H1 (cell line): ENCODE measurements at regions not wholly inside any gene's neighbourhood (a gene's known extent, or its start where the extent isn't known, plus 50 kb on each side); places are given as distances from the start of the nearest gene placed in this dataset.

Source experiments
- CTCF ChIA-PET: fragments of 300-600 bp; sonication (Branson Sonifier 250); formaldehyde crosslinking; loops from one replicate; lab custom pipeline; 2021; ENCODE audit not compliant: partially characterized antibody; lab: Charles Lee
- POLR2A ChIA-PET: fragments of 300-600 bp; sonication (Branson Sonifier 250); formaldehyde crosslinking; loops from one replicate; lab custom pipeline; 2021; ENCODE audit warnings: inconsistent platforms; ENCODE audit not compliant: partially characterized antibody; lab: Charles Lee
- DNase-seq, 2 experiments: peaks; one replicate each; pipeline versions ENCODE4 v3.0.0 to v3.0.0-alpha.2; 2010 to 2022; ENCODE audit warnings: low spot score in 2 of 2, low read depth in 1 of 2, mixed read lengths in 1 of 2
- FAIRE-seq: peaks from 2 replicates; lab custom pipeline; 2011; peaks lifted over from hg19 to GRCh38; lab: Jason Lieb, UNC
- H2AFZ ChIP-seq: 2 replicates; pipeline ENCODE4 v1.8.1; 2012; ENCODE audit warnings: low read length, inconsistent platforms
- H2AK5ac ChIP-seq: 2 replicates; pipeline ENCODE4 v1.6.1; 2013; ENCODE audit warnings: low read depth, low read length
- H2BK120ac ChIP-seq: replicated peaks from 2 replicates; pipeline ENCODE3; 2013; ENCODE audit warnings: low read depth, low read length, inconsistent platforms
- H2BK12ac ChIP-seq: 2 replicates; pipeline ENCODE4 v1.6.1; 2013; ENCODE audit warnings: low read depth, low read length
- H2BK15ac ChIP-seq: 2 replicates; pipeline ENCODE4 v1.6.1; 2013; ENCODE audit warnings: low read length
- H2BK20ac ChIP-seq: 2 replicates; pipeline ENCODE4 v1.6.1; 2013; ENCODE audit warnings: low read length
- H2BK5ac ChIP-seq: 2 replicates; pipeline ENCODE4 v1.6.1; 2013; ENCODE audit warnings: low read depth, low read length
- H3K14ac ChIP-seq: 2 replicates; pipeline ENCODE4 v1.6.1; 2013; ENCODE audit warnings: inconsistent platforms; ENCODE audit not compliant: insufficient read length
- H3K18ac ChIP-seq: 2 replicates; pipeline ENCODE4 v1.6.1; 2013; ENCODE audit warnings: low read length; ENCODE audit errors: extremely low read depth
- H3K23ac ChIP-seq: 2 replicates; pipeline ENCODE4 v1.6.1; 2013; ENCODE audit warnings: inconsistent platforms; ENCODE audit not compliant: insufficient read length
- H3K23me2 ChIP-seq: 2 replicates; pipeline ENCODE4 v1.6.1; 2013; ENCODE audit warnings: low read depth, low read length
- H3K27ac ChIP-seq: 2 replicates; pipeline ENCODE4 v1.6.1; 2011; ENCODE audit warnings: low read depth, low read length, inconsistent platforms
- H3K27me3 ChIP-seq, 4 experiments: replicated peaks in 1 of 4; 1 replicate in 1 of 4; 2 replicates in 3 of 4; pipeline versions ENCODE4 v1.6.1 to v1.8.1; 2011 to 2013; ENCODE audit warnings: low read length in 3 of 4, mild to moderate bottlenecking in 3 of 4, inconsistent platforms in 2 of 4, mixed read lengths in 2 of 4, moderate library complexity in 1 of 4; ENCODE audit not compliant: control insufficient read depth in 3 of 4, insufficient read depth in 3 of 4; ENCODE audit errors: extremely low read depth in 1 of 4
- H3K36me3 ChIP-seq, 4 experiments: 2 replicates each; pipeline versions ENCODE4 v1.6.1 to v1.8.1; 2011 to 2013; ENCODE audit warnings: mild to moderate bottlenecking in 4 of 4, low read length in 3 of 4, moderate library complexity in 2 of 4, control low read depth in 1 of 4, inconsistent platforms in 1 of 4; ENCODE audit not compliant: insufficient read depth in 4 of 4, control insufficient read depth in 2 of 4
- H3K4ac ChIP-seq: replicated peaks from 2 replicates; pipeline ENCODE3; 2013; ENCODE audit warnings: low read length, low read depth, mixed read lengths, inconsistent platforms; ENCODE audit not compliant: insufficient read length
- H3K4me1 ChIP-seq, 4 experiments: replicated peaks in 1 of 4; 1 replicate in 1 of 4; 2 replicates in 3 of 4; pipeline versions ENCODE4 v1.6.1 to v1.8.1; 2011 to 2013; ENCODE audit warnings: low read length in 3 of 4, inconsistent platforms in 2 of 4, mixed read lengths in 1 of 4; ENCODE audit not compliant: insufficient read depth in 4 of 4, control insufficient read depth in 3 of 4
- H3K4me2 ChIP-seq, 2 experiments: 2 replicates each; pipeline versions ENCODE4 v1.6.1 to v1.8.1; 2011 to 2013; ENCODE audit warnings: low read depth in 2 of 2, low read length in 2 of 2, control low read depth in 1 of 2, inconsistent platforms in 1 of 2, mild to moderate bottlenecking in 1 of 2; ENCODE audit not compliant: insufficient read depth in 1 of 2
- H3K4me3 ChIP-seq, 4 experiments: fragments of 200-600, 300-600 bp in 1 of 4; sonication (generic), shearing (Covaris generic), sonication (Bioruptor Twin) in 1 of 4; 2 replicates each; pipeline versions ENCODE4 v1.5.1 to v1.8.1; 2011 to 2016; ENCODE audit warnings: low read length in 4 of 4, low read depth in 3 of 4, control low read depth in 2 of 4, inconsistent platforms in 2 of 4, mild to moderate bottlenecking in 2 of 4, mixed read lengths in 1 of 4, moderate library complexity in 1 of 4; ENCODE audit not compliant: insufficient read depth in 2 of 4; ENCODE audit errors: extremely low read depth in 1 of 4
- H3K56ac ChIP-seq: replicated peaks from 2 replicates; pipeline ENCODE3; 2013; ENCODE audit warnings: low read depth, mild to moderate bottlenecking, mixed read lengths, low read length, inconsistent platforms; ENCODE audit not compliant: insufficient read length
- H3K79me1 ChIP-seq: 2 replicates; pipeline ENCODE4 v1.6.1; 2013; ENCODE audit warnings: low read depth, low read length, control low read depth
- H3K79me2 ChIP-seq, 2 experiments: 2 replicates each; pipeline versions ENCODE4 v1.6.1 to v1.8.1; 2012 to 2013; ENCODE audit warnings: low read length in 2 of 2, mild to moderate bottlenecking in 2 of 2, inconsistent platforms in 1 of 2; ENCODE audit not compliant: insufficient read depth in 2 of 2, control insufficient read depth in 1 of 2
- H3K9ac ChIP-seq, 4 experiments: replicated peaks in 1 of 4; 1 replicate in 1 of 4; 2 replicates in 3 of 4; pipeline versions ENCODE4 v1.6.1 to v1.8.1; 2011 to 2013; ENCODE audit warnings: low read depth in 3 of 4, low read length in 3 of 4, control low read depth in 2 of 4, mild to moderate bottlenecking in 2 of 4, moderate library complexity in 2 of 4, inconsistent platforms in 1 of 4; ENCODE audit errors: extremely low read depth in 1 of 4
- H3K9me3 ChIP-seq, 2 experiments: 2 replicates each; pipeline versions ENCODE4 v1.6.1 to v1.8.1; 2012 to 2013; ENCODE audit warnings: mild to moderate bottlenecking in 2 of 2, moderate library complexity in 2 of 2, control low read depth in 1 of 2, inconsistent platforms in 1 of 2, low read depth in 1 of 2, low read length in 1 of 2, mixed read lengths in 1 of 2; ENCODE audit not compliant: insufficient read depth in 2 of 2
- H4K20me1 ChIP-seq, 2 experiments: replicated peaks in 1 of 2; 2 replicates each; pipeline versions ENCODE3 to v1.8.1; 2011 to 2013; ENCODE audit warnings: inconsistent platforms in 2 of 2, low read length in 2 of 2, mild to moderate bottlenecking in 1 of 2; ENCODE audit not compliant: insufficient read depth in 2 of 2, control insufficient read depth in 1 of 2
- H4K5ac ChIP-seq: 2 replicates; pipeline ENCODE4 v1.6.1; 2013; ENCODE audit warnings: low read length, low read depth, mixed read lengths, inconsistent platforms; ENCODE audit not compliant: insufficient read length
- H4K8ac ChIP-seq: 2 replicates; pipeline ENCODE4 v1.8.0; 2013; ENCODE audit warnings: mild to moderate bottlenecking, moderate library complexity, low read length, inconsistent platforms; ENCODE audit not compliant: insufficient read depth; ENCODE audit errors: extremely low read depth
- H4K91ac ChIP-seq: replicated peaks from 2 replicates; pipeline ENCODE3; 2013; ENCODE audit warnings: low read length, mixed read lengths, inconsistent platforms; ENCODE audit not compliant: insufficient read length
- TEAD4 ChIP-seq: IDR thresholded peaks from 2 replicates; pipeline ENCODE4 v1.6.1; 2012; ENCODE audit warnings: low read depth, low read length, inconsistent platforms, mixed read lengths
- WGBS, 2 experiments: shearing (Covaris generic) in 1 of 2; methylation state at CpG; one replicate each; pipeline versions ENCODE4 v1.1.6 to v1.1.7; 2013 to 2015; ENCODE audit warnings: low lambda C conversion rate in 2 of 2, mixed read lengths in 2 of 2, inconsistent platforms in 1 of 2, low coverage in 1 of 2, missing lambda C conversion rate in 1 of 2; ENCODE audit not compliant: insufficient replicate concordance in 2 of 2, insufficient coverage in 1 of 2, insufficient read length in 1 of 2; ENCODE audit errors: extremely low coverage in 1 of 2, missing lambda C conversion rate in 1 of 2; 5-methylcytosine and 5-hydroxymethylcytosine counted together

GRCh38 chr4:128690011-128690410 is 119.5 kb upstream of the JADE1 start:
- Histone ChIP-seq H4K8ac (no peak overlapping the region), H3K9ac (no peak overlapping the region), H2BK15ac (no peak overlapping the region), H2BK5ac (0 out of 2 replicates have a peak overlapping the region, but pooled peaks have one; percentile 88), H3K36me3 (peaks cover 0 to 6% (median 0%) of the 10 kb centered on the region in 4 experiments; a peak in 1 of 8 replicates), H3K4ac (no peak overlapping the region), H3K56ac (no peak overlapping the region), H2AK5ac (no peak overlapping the region), H3K27ac (no peak overlapping the region), H3K4me3 (no peak overlapping the region), H3K79me1 (no peaks in the 10 kb centered on the region), H3K14ac (no peak overlapping the region), H2BK20ac (no peak overlapping the region), H2BK120ac (no peak overlapping the region), H4K91ac (no peak overlapping the region), H3K23me2 (no peaks in the 10 kb centered on the region), H4K5ac (peak overlapping the region; percentile 75), H3K18ac (no peak overlapping the region), H4K20me1 (no peaks in the 10 kb centered on the region), H3K23ac (no peak overlapping the region), H3K27me3 (no peaks in the 10 kb centered on the region), H3K4me2 (peak overlapping the region in 1 of 2 experiments; percentile 8; a peak in 1 of 4 replicates), H2AFZ (no peak overlapping the region), H2BK12ac (no peak overlapping the region), H3K9me3 (peaks cover 5 to 13% of the 10 kb centered on the region in 2 experiments; a peak in 2 of 4 replicates), H3K4me1 (peaks cover 0 to 9% (median 4%) of the 10 kb centered on the region in 4 experiments; a peak in 2 of 7 replicates), H3K79me2 (no peaks in the 10 kb centered on the region)
- ChIA-PET POLR2A (interaction anchor here (0.8 kb wide), 1 partner anchor 9 kb away, joined by 3 read pairs; no protein-coding TSS in a partner anchor), CTCF (interaction anchor here (1.1 to 2.2 kb wide), 2 partner anchors 116 to 119 kb away, joined by 3 to 9 read pairs; partner anchors contain the start of gene JADE1)
- no peak for DNase-seq
- FAIRE-seq: no peak
- 8% methylated on average over 3 of the region's 3 CpGs; no CpG with 5 or more reads in 1 of the 2 experiments for WGBS, 2 experiments
- no peak for TF ChIP-seq TEAD4
